NCI-H446 treated with DMSO at 0.1 percent for 48 hours (cell line): ENCODE measurements at regions not wholly inside any gene's neighbourhood (a gene's known extent, or its start where the extent isn't known, plus 50 kb on each side); places are given as distances from the start of the nearest gene placed in this dataset.

Experiments
- DNase-seq: peaks from one replicate; lab custom pipeline; 2025; lab: John Stamatoyannopoulos, UW

GRCh38 chr7:84547331-84547730, 352.7 kb upstream of the SEMA3A start:
- DNase-seq: no peak

GRCh38 chr7:84546403-84546802, 351.8 kb upstream of the SEMA3A start:
- no peak for DNase-seq

- DNase-seq: no peak
These were observed 343.7 kb upstream of the SEMA3A start for GRCh38 chr7:84538268-84538667.

- no peak for DNase-seq
These were observed 341.8 kb upstream of the SEMA3A start for GRCh38 chr7:84536271-84536870.

- no peak for DNase-seq
These were observed 341.1 kb upstream of the SEMA3A start for GRCh38 chr7:84535580-84536270.

GRCh38 chr7:84533182-84533581, 338.6 kb upstream of the SEMA3A start:
- no peak for DNase-seq

GRCh38 chr7:84532196-84532595, 337.6 kb upstream of the SEMA3A start:
- DNase-seq: no peak

GRCh38 chr7:84529480-84530205, 335.1 kb upstream of the SEMA3A start:
- DNase-seq: no peak

GRCh38 chr7:84528756-84529479, 334.3 kb upstream of the SEMA3A start:
- DNase-seq: no peak

GRCh38 chr7:84524714-84525694, 330.4 kb upstream of the SEMA3A start:
- DNase-seq: no peak

- peak; percentile 59 for DNase-seq
These were observed 318.5 kb upstream of the SEMA3A start for GRCh38 chr7:84513061-84513460.

GRCh38 chr7:84512055-84512454, 317.5 kb upstream of the SEMA3A start:
- DNase-seq: no peak

- DNase-seq: no peak
These were observed 315.9 kb upstream of the SEMA3A start for GRCh38 chr7:84510505-84510904.

- DNase-seq: no peak
These were observed 314.9 kb upstream of the SEMA3A start for GRCh38 chr7:84509522-84509921.

- no peak for DNase-seq
These were observed 314.0 kb upstream of the SEMA3A start for GRCh38 chr7:84508606-84509005.

- no peak for DNase-seq
These were observed 312.9 kb upstream of the SEMA3A start for GRCh38 chr7:84507529-84507928.

GRCh38 chr7:84506151-84506550, 311.6 kb upstream of the SEMA3A start:
- no peak for DNase-seq

GRCh38 chr7:84502239-84502638, 307.6 kb upstream of the SEMA3A start:
- peak; percentile 82 for DNase-seq

GRCh38 chr7:84497873-84498272, 303.3 kb upstream of the SEMA3A start:
- DNase-seq: no peak

GRCh38 chr7:84495128-84495527, 300.5 kb upstream of the SEMA3A start:
- DNase-seq: no peak
